Ishikawa (cell line): ENCODE measurements at regions not wholly inside any gene's neighbourhood (a gene's known extent, or its start where the extent isn't known, plus 50 kb on each side); places are given as distances from the start of the nearest gene placed in this dataset.

Experiments
- CEBPB ChIP-seq: IDR thresholded peaks from 2 replicates; pipeline ENCODE4 v1.6.1; 2012
- EGR1 ChIP-seq: IDR thresholded peaks from 2 replicates; pipeline ENCODE4 v1.6.1; 2012
- EP300 ChIP-seq: IDR thresholded peaks from 2 replicates; pipeline ENCODE4 v1.6.1; 2012; ENCODE audit warnings: borderline replicate concordance
- YY1 ChIP-seq: IDR thresholded peaks from 2 replicates; pipeline ENCODE4 v1.6.1; 2012; ENCODE audit warnings: low read depth

- no peak for TF ChIP-seq YY1
- no peak for TF ChIP-seq EGR1
- TF ChIP-seq EP300: no peak
- no peak for TF ChIP-seq CEBPB
Measured at GRCh38 chr7:136256491-136256890, 279.3 kb upstream of the MTPN start.
